ENCODE measurements at regions not wholly inside any gene's neighbourhood (a gene's known extent, or its start where the extent isn't known, plus 50 kb on each side); places are given as distances from the start of the nearest gene placed in this dataset.

DNA sequence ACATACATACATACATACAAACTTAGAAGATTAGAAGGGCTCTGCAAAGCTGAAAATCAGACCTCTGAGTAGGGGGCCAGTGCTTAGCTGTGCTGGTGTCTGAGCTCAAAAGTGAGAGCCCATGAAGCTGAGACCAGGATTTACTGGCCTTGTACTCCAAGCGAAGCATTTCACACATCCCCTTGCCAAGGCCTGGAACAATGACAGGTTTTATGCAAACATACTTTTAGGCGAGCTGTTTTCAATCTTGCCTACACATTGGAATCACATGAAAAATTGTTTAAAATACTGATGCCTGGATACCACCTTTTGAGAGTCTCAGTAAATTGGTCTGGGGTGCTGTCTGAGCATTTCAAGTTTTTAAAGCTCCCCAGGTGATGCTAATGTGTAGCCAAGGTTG is 80.9 kb upstream of the SRSF6 start:
- no peak for ATAC-seq (ENCODE audit: low read depth)
- H3K27ac Mint-ChIP-seq, result no peak overlapping the region

DNA sequence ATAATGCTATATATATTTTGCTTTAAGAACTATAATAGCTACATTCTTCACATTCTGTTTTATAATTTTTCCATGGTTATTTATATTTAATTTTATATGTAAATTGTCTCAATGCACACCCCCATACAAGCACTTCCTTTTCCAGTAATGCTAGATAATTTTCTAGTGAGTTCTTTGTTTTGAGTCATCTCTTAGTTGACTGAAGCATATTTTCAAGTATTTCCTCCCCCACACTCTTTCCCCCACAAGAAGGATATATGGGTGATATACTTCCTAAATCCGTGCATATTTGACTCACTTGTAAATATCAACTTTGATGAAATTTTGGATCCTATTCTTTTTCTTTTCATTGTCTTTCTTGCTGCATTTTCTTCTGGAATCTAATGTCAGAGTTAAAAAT is 82.1 kb upstream of the SRSF6 start:
- POLR2A ChIA-PET, result no interaction called here
- H3K36me3 Mint-ChIP-seq (ENCODE audit: low read depth), result no peaks in the 10 kb centered on the region

More for the DNA sequence above, 80.9 kb upstream of the SRSF6 start:
- no peaks in the 10 kb centered on the region for H3K36me3 Mint-ChIP-seq (ENCODE audit: low read depth)
- peaks cover 3% of the 10 kb centered on the region for H3K9me3 Mint-ChIP-seq
- POLR2A ChIA-PET, result no interaction called here
- peaks cover 18% of the 10 kb centered on the region for H3K27me3 Mint-ChIP-seq
- CTCF ChIA-PET, result no interaction called here
- no peak overlapping the region for H3K4me3 Mint-ChIP-seq
- no peak for DNase-seq
- intact Hi-C loops (cut with micrococcal nuclease), result no loop called here
- TF ChIP-seq, protein P1, sequence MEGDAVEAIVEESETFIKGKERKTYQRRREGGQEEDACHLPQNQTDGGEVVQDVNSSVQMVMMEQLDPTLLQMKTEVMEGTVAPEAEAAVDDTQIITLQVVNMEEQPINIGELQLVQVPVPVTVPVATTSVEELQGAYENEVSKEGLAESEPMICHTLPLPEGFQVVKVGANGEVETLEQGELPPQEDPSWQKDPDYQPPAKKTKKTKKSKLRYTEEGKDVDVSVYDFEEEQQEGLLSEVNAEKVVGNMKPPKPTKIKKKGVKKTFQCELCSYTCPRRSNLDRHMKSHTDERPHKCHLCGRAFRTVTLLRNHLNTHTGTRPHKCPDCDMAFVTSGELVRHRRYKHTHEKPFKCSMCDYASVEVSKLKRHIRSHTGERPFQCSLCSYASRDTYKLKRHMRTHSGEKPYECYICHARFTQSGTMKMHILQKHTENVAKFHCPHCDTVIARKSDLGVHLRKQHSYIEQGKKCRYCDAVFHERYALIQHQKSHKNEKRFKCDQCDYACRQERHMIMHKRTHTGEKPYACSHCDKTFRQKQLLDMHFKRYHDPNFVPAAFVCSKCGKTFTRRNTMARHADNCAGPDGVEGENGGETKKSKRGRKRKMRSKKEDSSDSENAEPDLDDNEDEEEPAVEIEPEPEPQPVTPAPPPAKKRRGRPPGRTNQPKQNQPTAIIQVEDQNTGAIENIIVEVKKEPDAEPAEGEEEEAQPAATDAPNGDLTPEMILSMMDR (IDR thresholded peaks at IDR 0.05), result no peak
- H3K4me1 Mint-ChIP-seq, result no peaks in the 10 kb centered on the region

DNA sequence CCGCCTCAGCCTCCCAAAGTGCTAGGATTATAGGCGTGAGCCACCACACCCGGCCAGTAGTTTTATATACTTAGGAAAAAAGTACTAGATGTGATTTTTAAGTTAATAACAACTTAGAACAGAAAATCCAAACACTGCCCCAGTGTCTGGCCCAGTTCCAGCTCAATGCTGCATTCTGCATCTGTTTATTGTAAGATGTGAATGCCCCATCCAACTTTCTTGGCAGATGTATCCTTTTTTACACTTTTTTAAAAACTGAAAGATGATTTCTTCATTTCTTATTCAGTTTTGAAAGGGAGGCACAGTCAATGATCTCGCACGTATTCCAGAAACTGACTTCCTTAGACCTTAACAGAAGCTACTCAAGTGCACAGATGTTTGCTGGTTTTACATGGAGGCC is 85.6 kb upstream of the SRSF6 start:
- Mint-ChIP-seq H3K4me3 (no peak overlapping the region), H3K36me3 (ENCODE audit: low read depth) (no peaks in the 10 kb centered on the region), H3K27me3 (peaks cover 2% of the 10 kb centered on the region), H3K4me1 (no peaks in the 10 kb centered on the region), H3K27ac (no peak overlapping the region), H3K9me3 (no peaks in the 10 kb centered on the region)
- DNase-seq, result no peak
- ATAC-seq (ENCODE audit: low read depth), result no peak
- intact Hi-C loops (cut with micrococcal nuclease), result no loop called here
- POLR2A ChIA-PET, result no interaction called here
- TF ChIP-seq, protein P1 (IDR thresholded peaks at IDR 0.05), result no peak
- CTCF ChIA-PET, result no interaction called here

More for the DNA sequence above, 82.1 kb upstream of the SRSF6 start:
- ATAC-seq (ENCODE audit: low read depth) (no peak), DNase-seq (no peak)
- peaks cover 11% of the 10 kb centered on the region for H3K27me3 Mint-ChIP-seq
- CTCF ChIA-PET, result no interaction called here
- peaks cover 3% of the 10 kb centered on the region for H3K9me3 Mint-ChIP-seq
- no peak overlapping the region for H3K4me3 Mint-ChIP-seq
- no peak overlapping the region for H3K27ac Mint-ChIP-seq
- intact Hi-C loops (cut with micrococcal nuclease), result no loop called here
- H3K4me1 Mint-ChIP-seq, result no peaks in the 10 kb centered on the region
- TF ChIP-seq, protein P1 (IDR thresholded peaks at IDR 0.05), result no peak

DNA sequence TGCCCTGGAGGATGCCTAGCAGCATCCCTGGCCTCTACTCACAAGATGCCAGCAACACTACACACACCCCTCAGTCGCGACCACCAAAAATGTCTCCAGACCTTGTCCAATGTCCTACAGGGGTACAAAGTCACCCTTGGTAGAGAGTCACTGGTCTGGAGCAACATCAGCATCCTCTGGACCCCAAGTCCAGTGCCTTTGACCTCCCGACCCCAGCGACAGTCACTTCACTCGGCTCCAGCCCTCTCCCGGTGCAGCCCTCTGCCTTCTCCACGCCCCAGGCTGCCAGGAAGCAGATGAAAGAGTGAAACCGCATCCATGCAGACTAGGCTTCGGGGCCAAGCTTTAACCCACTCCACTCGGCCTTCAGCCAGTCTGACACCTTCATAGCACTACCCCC is 92.0 kb upstream of the SRSF6 start:
- ChIA-PET CTCF (no interaction called here), POLR2A (no interaction called here)
- Mint-ChIP-seq H3K4me1 (no peaks in the 10 kb centered on the region), H3K36me3 (ENCODE audit: low read depth) (no peaks in the 10 kb centered on the region), H3K9me3 (no peaks in the 10 kb centered on the region), H3K27ac (no peak overlapping the region), H3K27me3 (peaks cover 22% of the 10 kb centered on the region), H3K4me3 (no peak overlapping the region)
- TF ChIP-seq, protein P1 (IDR thresholded peaks at IDR 0.05), result no peak
- no peak for ATAC-seq (ENCODE audit: low read depth)
- intact Hi-C loops (cut with micrococcal nuclease), result no loop called here
- DNase-seq, result no peak

DNA sequence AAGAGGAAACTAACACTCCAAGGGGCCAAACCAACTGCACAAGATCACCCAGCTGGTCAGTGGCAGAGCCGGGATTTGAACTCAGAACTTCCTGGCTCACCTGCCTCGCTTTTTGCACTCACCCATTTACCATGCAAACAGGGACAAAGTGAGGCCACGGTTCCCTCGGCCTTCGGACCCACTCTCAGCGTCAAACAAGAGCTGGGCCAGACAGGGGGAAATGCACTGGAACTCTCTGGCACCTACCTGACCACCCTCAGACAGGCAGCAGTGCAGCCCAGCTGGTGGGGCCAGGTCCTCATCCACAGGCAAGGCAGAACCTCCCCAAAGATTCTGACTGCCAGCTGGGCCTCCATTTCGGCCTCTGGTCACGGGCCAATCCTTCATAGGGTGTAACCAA is 93.7 kb upstream of the SRSF6 start:
- no peak for DNase-seq
- CTCF ChIA-PET, result no interaction called here
- Mint-ChIP-seq H3K9me3 (no peaks in the 10 kb centered on the region), H3K36me3 (ENCODE audit: low read depth) (no peaks in the 10 kb centered on the region), H3K27me3 (peaks cover 22% of the 10 kb centered on the region), H3K4me3 (no peak overlapping the region), H3K4me1 (no peaks in the 10 kb centered on the region), H3K27ac (no peak overlapping the region)
- POLR2A ChIA-PET, result no interaction called here
- ATAC-seq (ENCODE audit: low read depth), result no peak
- intact Hi-C loops (cut with micrococcal nuclease), result no loop called here
- TF ChIP-seq, protein P1 (IDR thresholded peaks at IDR 0.05), result no peak
